ENCODE measurements at regions not wholly inside any gene's neighbourhood (a gene's known extent, or its start where the extent isn't known, plus 50 kb on each side); places are given as distances from the start of the nearest gene placed in this dataset.

DNA sequence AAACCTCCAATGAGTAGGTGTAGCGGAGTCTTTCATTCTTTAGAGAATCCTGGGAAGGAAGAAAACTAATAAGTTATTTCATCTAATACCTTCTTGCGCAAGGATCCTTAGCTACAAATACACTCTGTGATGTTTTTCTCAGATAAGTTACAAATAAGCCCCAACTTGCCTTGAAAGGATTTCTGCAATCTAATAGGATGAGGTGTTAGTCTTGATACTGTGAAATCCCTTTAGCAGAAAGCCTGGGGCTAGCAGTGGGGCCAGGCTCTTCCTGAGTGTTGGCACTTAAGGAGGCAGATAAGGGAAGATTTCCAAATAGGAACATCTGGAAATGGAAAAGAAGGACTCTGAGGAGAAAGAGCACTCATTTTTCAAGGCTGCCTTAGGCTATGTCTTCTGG, 168.0 kb upstream of the DAB1 start:
- no peak for TF ChIP-seq TCF12 (IDR thresholded peaks at IDR 0.05; ENCODE audit: low read depth, low read length)
- TF ChIP-seq, protein P1, sequence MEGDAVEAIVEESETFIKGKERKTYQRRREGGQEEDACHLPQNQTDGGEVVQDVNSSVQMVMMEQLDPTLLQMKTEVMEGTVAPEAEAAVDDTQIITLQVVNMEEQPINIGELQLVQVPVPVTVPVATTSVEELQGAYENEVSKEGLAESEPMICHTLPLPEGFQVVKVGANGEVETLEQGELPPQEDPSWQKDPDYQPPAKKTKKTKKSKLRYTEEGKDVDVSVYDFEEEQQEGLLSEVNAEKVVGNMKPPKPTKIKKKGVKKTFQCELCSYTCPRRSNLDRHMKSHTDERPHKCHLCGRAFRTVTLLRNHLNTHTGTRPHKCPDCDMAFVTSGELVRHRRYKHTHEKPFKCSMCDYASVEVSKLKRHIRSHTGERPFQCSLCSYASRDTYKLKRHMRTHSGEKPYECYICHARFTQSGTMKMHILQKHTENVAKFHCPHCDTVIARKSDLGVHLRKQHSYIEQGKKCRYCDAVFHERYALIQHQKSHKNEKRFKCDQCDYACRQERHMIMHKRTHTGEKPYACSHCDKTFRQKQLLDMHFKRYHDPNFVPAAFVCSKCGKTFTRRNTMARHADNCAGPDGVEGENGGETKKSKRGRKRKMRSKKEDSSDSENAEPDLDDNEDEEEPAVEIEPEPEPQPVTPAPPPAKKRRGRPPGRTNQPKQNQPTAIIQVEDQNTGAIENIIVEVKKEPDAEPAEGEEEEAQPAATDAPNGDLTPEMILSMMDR (IDR thresholded peaks at IDR 0.05 in 2 of 3, conservative IDR thresholded peaks at IDR 0.05 in 1 of 3; ENCODE audit: control insufficient read depth in 2 of 3, extremely low read depth in 1 of 3, insufficient read depth in 1 of 3, low read depth in 3 of 3, low read length in 3 of 3): no peak
- no peak for TF ChIP-seq WRNIP1 (IDR thresholded peaks at IDR 0.05; ENCODE audit: borderline replicate concordance, low read depth, low read length)
- TF ChIP-seq BACH1 (IDR thresholded peaks at IDR 0.05; ENCODE audit: borderline replicate concordance): no peak
- TF ChIP-seq ZZZ3 (IDR thresholded peaks at IDR 0.05; ENCODE audit: control insufficient read depth, insufficient read length, low read depth): no peak
- no peak for TF ChIP-seq TAF1 (IDR thresholded peaks at IDR 0.05; ENCODE audit: borderline replicate concordance, low read depth, low read length)
- TF ChIP-seq SIX5 (IDR thresholded peaks at IDR 0.05; ENCODE audit: low read depth, low read length, severe bottlenecking): no peak
- TF ChIP-seq ZNF24 (IDR thresholded peaks at IDR 0.05): no peak
- TF ChIP-seq EP300 (IDR thresholded peaks at IDR 0.05; ENCODE audit: borderline replicate concordance in 1 of 2, control insufficient read depth in 1 of 2, low read depth in 2 of 2, low read length in 2 of 2): no peak
- no peak for TF ChIP-seq FOXM1 (IDR thresholded peaks at IDR 0.05; ENCODE audit: low read depth, low read length)

Data from GM12878 (cell line).